ENCODE measurements at regions not wholly inside any gene's neighbourhood (a gene's known extent, or its start where the extent isn't known, plus 50 kb on each side); places are given as distances from the start of the nearest gene placed in this dataset.

- no peak for FAIRE-seq
- no peak overlapping the region for H3K9ac ChIP-seq (ENCODE audit: control insufficient read depth, extremely low read depth, insufficient read depth, low read length)
- H3K79me2 ChIP-seq (ENCODE audit: control insufficient read depth, insufficient read depth, low read length), result no peaks in the 10 kb centered on the region
- H4K20me1 ChIP-seq (ENCODE audit: control insufficient read depth, extremely low read depth, insufficient read depth, low read length), result no peaks in the 10 kb centered on the region
- H3K9me3 ChIP-seq (ENCODE audit: control insufficient read depth, low read depth, low read length), result no peaks in the 10 kb centered on the region
- H3K27ac ChIP-seq (ENCODE audit: control insufficient read depth, insufficient read depth, low read length), result no peak overlapping the region
- no peak overlapping the region for H3K4me2 ChIP-seq (ENCODE audit: control insufficient read depth, extremely low read depth, insufficient read depth, low read depth, low read length)
- H3K36me3 ChIP-seq (ENCODE audit: control insufficient read depth in 2 of 2, extremely low read depth in 1 of 2, insufficient read depth in 2 of 2, low read length in 2 of 2), result no peaks in the 10 kb centered on the region
- TF ChIP-seq CTCF (optimal IDR thresholded peaks at IDR 0.05 in 1 of 3, IDR thresholded peaks at IDR 0.05 in 1 of 3, conservative IDR thresholded peaks at IDR 0.05 in 1 of 3; ENCODE audit: extremely low read depth in 1 of 3, insufficient read depth in 2 of 3, low read length in 3 of 3) (no peak), EZH2 (IDR thresholded peaks at IDR 0.05; ENCODE audit: low read length) (no peak)
- H3K27me3 ChIP-seq (ENCODE audit: control insufficient read depth, extremely low read depth, insufficient read depth, low read length), result no peaks in the 10 kb centered on the region
- H3K4me3 ChIP-seq (ENCODE audit: control insufficient read depth in 2 of 3, extremely low read depth in 1 of 3, insufficient read depth in 2 of 3, low read depth in 1 of 3, low read length in 3 of 3), result no peak overlapping the region
- dilution Hi-C loops (cut with MboI; ENCODE audit: extremely low pct_ligation_motif_present, low sequenced_read_pairs), result no loop called here
- peak overlapping the region; percentile 39 for H2AFZ ChIP-seq (ENCODE audit: control insufficient read depth, low read length)
- DNase-seq (ENCODE audit: low read depth, low spot score), result no peak
- H3K4me1 ChIP-seq (ENCODE audit: control insufficient read depth, extremely low read depth, insufficient read depth, low read length), result peaks cover 9% of the 10 kb centered on the region
- H3K9me1 ChIP-seq (ENCODE audit: control insufficient read depth, extremely low read depth, insufficient read depth, low read length), result no peaks in the 10 kb centered on the region
Observed at GRCh38 chr21:28250946-28251345, 741.7 kb downstream of the LTN1 start.

GRCh38 chr21:28247454-28248020, 745.1 kb downstream of the LTN1 start:
- no peaks in the 10 kb centered on the region for H3K9me1 ChIP-seq (ENCODE audit: control insufficient read depth, extremely low read depth, insufficient read depth, low read length)
- no peaks in the 10 kb centered on the region for H3K9me3 ChIP-seq (ENCODE audit: control insufficient read depth, low read depth, low read length)
- no peak overlapping the region for H3K4me3 ChIP-seq (ENCODE audit: control insufficient read depth in 2 of 3, extremely low read depth in 1 of 3, insufficient read depth in 2 of 3, low read depth in 1 of 3, low read length in 3 of 3)
- no peak overlapping the region for H2AFZ ChIP-seq (ENCODE audit: control insufficient read depth, low read length)
- no peaks in the 10 kb centered on the region for H3K79me2 ChIP-seq (ENCODE audit: control insufficient read depth, insufficient read depth, low read length)
- TF ChIP-seq CTCF (optimal IDR thresholded peaks at IDR 0.05 in 1 of 3, IDR thresholded peaks at IDR 0.05 in 1 of 3, conservative IDR thresholded peaks at IDR 0.05 in 1 of 3; ENCODE audit: extremely low read depth in 1 of 3, insufficient read depth in 2 of 3, low read length in 3 of 3) (no peak), EZH2 (IDR thresholded peaks at IDR 0.05; ENCODE audit: low read length) (no peak)
- FAIRE-seq, result no peak
- H3K36me3 ChIP-seq (ENCODE audit: control insufficient read depth in 2 of 2, extremely low read depth in 1 of 2, insufficient read depth in 2 of 2, low read length in 2 of 2), result no peaks in the 10 kb centered on the region
- H3K9ac ChIP-seq (ENCODE audit: control insufficient read depth, extremely low read depth, insufficient read depth, low read length), result no peak overlapping the region
- H3K4me1 ChIP-seq (ENCODE audit: control insufficient read depth, extremely low read depth, insufficient read depth, low read length), result no peaks in the 10 kb centered on the region
- dilution Hi-C loops (cut with MboI; ENCODE audit: extremely low pct_ligation_motif_present, low sequenced_read_pairs), result no loop called here
- H4K20me1 ChIP-seq (ENCODE audit: control insufficient read depth, extremely low read depth, insufficient read depth, low read length), result no peaks in the 10 kb centered on the region
- H3K4me2 ChIP-seq (ENCODE audit: control insufficient read depth, extremely low read depth, insufficient read depth, low read depth, low read length), result no peak overlapping the region
- H3K27me3 ChIP-seq (ENCODE audit: control insufficient read depth, extremely low read depth, insufficient read depth, low read length), result no peaks in the 10 kb centered on the region
- H3K27ac ChIP-seq (ENCODE audit: control insufficient read depth, insufficient read depth, low read length), result no peak overlapping the region
- no peak for DNase-seq (ENCODE audit: low read depth, low spot score)
